HCT116 (cell line): ENCODE measurements at regions not wholly inside any gene's neighbourhood (a gene's known extent, or its start where the extent isn't known, plus 50 kb on each side); places are given as distances from the start of the nearest gene placed in this dataset.

ENCODE experiments used
- ATAC-seq: fragments of 200-7000 bp; cut with Tn5 transposase; 2 replicates; pipeline ENCODE4 v1.9.1; 2020; ENCODE audit warnings: mild to moderate bottlenecking, moderate library complexity
- BruUV-seq: library from RNA; stranded (reverse); fragments of 400-500 nt; replicated peaks from 2 replicates; lab custom pipeline; 2021; lab: Mats Ljungman, UMichigan
- CTCF ChIA-PET: fragments of 300-600 bp; sonication (Branson Sonifier 250); formaldehyde crosslinking; loops from one replicate; lab custom pipeline; 2021; ENCODE audit warnings: antibody characterized with exemption; lab: Charles Lee
- POLR2A ChIA-PET: fragments of 300-600, 350-600 bp; sonication (Branson Sonifier 250); formaldehyde crosslinking; loops from one replicate; lab custom pipeline; 2021; ENCODE audit warnings: antibody characterized with exemption; lab: Charles Lee
- RAD21 ChIA-PET, 2 experiments: fragments of 300-600 bp; sonication (Branson Sonifier 250); formaldehyde crosslinking; loops; one replicate each; lab custom pipeline; 2023; ENCODE audit warnings: low total read pairs in 2 of 2; ENCODE audit not compliant: uncharacterized antibody in 2 of 2, unreplicated experiment in 2 of 2, low non-redundant PET in 1 of 2; lab: Charles Lee
- DNase-seq: peaks from one replicate; pipeline ENCODE4 v3.0.0-alpha.2; 2010; ENCODE audit warnings: low read depth, low spot score
- H2AFZ ChIP-seq: fragments of 200-600 bp; shearing (Covaris generic), sonication (generic); 2 replicates; pipeline ENCODE4 v1.6.1; 2017; ENCODE audit warnings: low read depth, mixed run types, mixed read lengths, antibody characterized with exemption, low read length; ENCODE audit not compliant: poor library complexity, severe bottlenecking
- H3K27ac ChIP-seq: 2 replicates; pipeline ENCODE4 v1.5.1; 2012; ENCODE audit warnings: low read depth, low read length
- H3K27me3 ChIP-seq: fragments of 200-600 bp; sonication (generic); 2 replicates; pipeline ENCODE4 v1.6.1; 2016; ENCODE audit warnings: mixed run types, low read length, mixed read lengths; ENCODE audit not compliant: insufficient read depth
- H3K36me3 ChIP-seq, 2 experiments: fragments of 200-500 bp in 1 of 2; fragments of 200-600 bp in 1 of 2; sonication (Bioruptor generic) in 1 of 2; sonication (generic) in 1 of 2; 2 replicates each; pipeline versions ENCODE4 v1.5.1 to v1.6.1; 2014 to 2016; ENCODE audit warnings: low read length in 2 of 2, inconsistent platforms in 1 of 2, mixed read lengths in 1 of 2, mixed run types in 1 of 2; ENCODE audit not compliant: insufficient read depth in 2 of 2, control insufficient read depth in 1 of 2
- H3K4me1 ChIP-seq, 2 experiments: fragments of 200-600 bp in 1 of 2; sonication (generic) in 1 of 2; 2 replicates each; pipeline versions ENCODE4 v1.5.1 to v1.6.1; 2012 to 2017; ENCODE audit warnings: low read length in 2 of 2, inconsistent platforms in 1 of 2, mild to moderate bottlenecking in 1 of 2, mixed read lengths in 1 of 2, mixed run types in 1 of 2, moderate library complexity in 1 of 2; ENCODE audit not compliant: insufficient read depth in 2 of 2, control insufficient read depth in 1 of 2
- H3K4me2 ChIP-seq: fragments of 200-600 bp; sonication (generic); 2 replicates; pipeline ENCODE4 v1.6.1; 2017; ENCODE audit warnings: mixed run types, low read length, mixed read lengths
- H3K4me3 ChIP-seq, 2 experiments: fragments of 200-600 bp in 1 of 2; sonication (generic) in 1 of 2; replicated peaks in 1 of 2; 2 replicates each; pipeline ENCODE4 v1.5.1; 2011 to 2016; ENCODE audit warnings: low read length in 2 of 2, control low read depth in 1 of 2, low read depth in 1 of 2, mild to moderate bottlenecking in 1 of 2, mixed read lengths in 1 of 2, mixed run types in 1 of 2
- H3K79me2 ChIP-seq: fragments of 200-600 bp; sonication (generic); 2 replicates; pipeline ENCODE4 v1.6.1; 2017; ENCODE audit warnings: mild to moderate bottlenecking, mixed run types, low read length, moderate library complexity, mixed read lengths; ENCODE audit not compliant: insufficient read depth
- H3K9ac ChIP-seq: fragments of 200-600 bp; sonication (generic); 2 replicates; pipeline ENCODE4 v1.6.1; 2016; ENCODE audit warnings: low read length, mixed read lengths
- H3K9me2 ChIP-seq: fragments of 200-600 bp; sonication (generic), shearing (Covaris generic); 2 replicates; pipeline ENCODE4 v1.6.1; 2017; ENCODE audit warnings: mixed run types, mild to moderate bottlenecking, moderate library complexity; ENCODE audit not compliant: insufficient read depth
- H3K9me3 ChIP-seq, 2 experiments: fragments of 200-500 bp in 1 of 2; fragments of 200-600 bp in 1 of 2; sonication (Bioruptor generic) in 1 of 2; sonication (generic) in 1 of 2; 2 replicates each; pipeline ENCODE4 v1.6.1; 2014 to 2017; ENCODE audit warnings: low read length in 2 of 2, mixed read lengths in 2 of 2, inconsistent platforms in 1 of 2, low read depth in 1 of 2, mild to moderate bottlenecking in 1 of 2, mixed run types in 1 of 2, moderate library complexity in 1 of 2; ENCODE audit not compliant: control insufficient read depth in 1 of 2, insufficient read depth in 1 of 2
- H4K20me1 ChIP-seq: fragments of 200-600 bp; sonication (generic), shearing (Covaris generic); 2 replicates; pipeline ENCODE4 v1.6.1; 2017; ENCODE audit warnings: mixed run types, mild to moderate bottlenecking, moderate library complexity; ENCODE audit not compliant: insufficient read depth
- ATF3 ChIP-seq: IDR thresholded peaks from 2 replicates; pipeline ENCODE4 v1.6.1; 2012
- EGR1 ChIP-seq: IDR thresholded peaks from 2 replicates; pipeline ENCODE4 v1.6.1; 2012; ENCODE audit warnings: low read depth
- EZH2 ChIP-seq: fragments of 200-600 bp; sonication (generic); IDR thresholded peaks from 2 replicates; pipeline ENCODE4 v1.6.1; 2017; ENCODE audit warnings: antibody characterized with exemption, mixed run types
- EZH2phosphoT487 ChIP-seq: fragments of 200-600 bp; IDR thresholded peaks from 2 replicates; pipeline ENCODE4 v1.6.1; 2018; ENCODE audit warnings: antibody characterized with exemption, borderline replicate concordance
- JUND ChIP-seq: IDR thresholded peaks from 2 replicates; pipeline ENCODE4 v1.6.1; 2012
- MAX ChIP-seq: IDR thresholded peaks from 2 replicates; pipeline ENCODE4 v1.6.1; 2012
- RAD21 ChIP-seq: IDR thresholded peaks from 2 replicates; pipeline ENCODE4 v1.6.1; 2012; ENCODE audit warnings: low read depth, mild to moderate bottlenecking
- SP1 ChIP-seq: IDR thresholded peaks from 2 replicates; pipeline ENCODE4 v1.6.1; 2012; ENCODE audit warnings: low read depth
- SRF ChIP-seq: IDR thresholded peaks from 2 replicates; pipeline ENCODE4 v1.6.1; 2012; ENCODE audit warnings: low read depth
- TCF7L2 ChIP-seq: IDR thresholded peaks from 2 replicates; pipeline ENCODE4 v1.7.0; 2011; ENCODE audit warnings: borderline replicate concordance, inconsistent platforms; ENCODE audit not compliant: insufficient read depth, insufficient read length; ENCODE audit errors: extremely low read depth
- YY1 ChIP-seq: IDR thresholded peaks from 2 replicates; pipeline ENCODE4 v1.6.1; 2011; ENCODE audit warnings: low read length, low read depth, moderate library complexity, mild to moderate bottlenecking; ENCODE audit not compliant: insufficient replicate concordance; ENCODE audit errors: extremely low read depth
- ZBTB33 ChIP-seq: IDR thresholded peaks from 2 replicates; pipeline ENCODE4 v1.6.1; 2011; ENCODE audit warnings: mild to moderate bottlenecking, low read length, moderate library complexity; ENCODE audit not compliant: insufficient replicate concordance; ENCODE audit errors: extremely low read depth
- ZNF274 ChIP-seq: fragments of 200-500 bp; sonication (Bioruptor generic); IDR thresholded peaks from 2 replicates; pipeline ENCODE4 v1.6.1; 2014; ENCODE audit warnings: mild to moderate bottlenecking, low read depth, low read length, inconsistent platforms
- intact Hi-C: fragments of 100-400 bp; cut with micrococcal nuclease; formaldehyde crosslinking; loops from 2 replicates; pipeline ENCODE4 v1.10.0; 2022

GRCh38 chr13:76297331-76297730, 588.9 kb downstream of the KCTD12 start:
- no peak for ATAC-seq
- Histone ChIP-seq H2AFZ (no peak overlapping the region), H4K20me1 (no peaks in the 10 kb centered on the region), H3K4me3 (no peak overlapping the region), H3K4me2 (no peak overlapping the region)
- intact Hi-C loops: no loop called here
- CTCF ChIA-PET: no interaction called here
- TF ChIP-seq EZH2 (no peak), RAD21 (no peak), ATF3 (no peak), ZNF274 (no peak), ZBTB33 (no peak), MAX (no peak), SRF (no peak), EGR1 (no peak), EZH2phosphoT487 (no peak), JUND (no peak), SP1 (no peak), YY1 (no peak), TCF7L2 (no peak)
- TF ChIP-seq, all 23 proteins: peak for 0
- Histone ChIP-seq H3K79me2 (no peaks in the 10 kb centered on the region), H3K4me1 (no peaks in the 10 kb centered on the region), H3K27me3 (no peaks in the 10 kb centered on the region), H3K9me2 (no peaks in the 10 kb centered on the region), H3K36me3 (no peaks in the 10 kb centered on the region), H3K9me3 (no peaks in the 10 kb centered on the region), H3K9ac (no peak overlapping the region), H3K27ac (no peak overlapping the region)
- RAD21 ChIA-PET: no interaction called here
- POLR2A ChIA-PET: no interaction called here
- no peak for DNase-seq
- BruUV-seq: no TSS peak
